Fibroblast of lung (primary cell): ENCODE measurements at regions not wholly inside any gene's neighbourhood (a gene's known extent, or its start where the extent isn't known, plus 50 kb on each side); places are given as distances from the start of the nearest gene placed in this dataset.

Experiments
- DNase-seq, 2 donors: peaks; one replicate each; pipeline versions ENCODE4 v3.0.0 to v3.0.0-alpha.2; 2010; ENCODE audit warnings: low read depth in 2 of 2
- H2AFZ ChIP-seq: 2 replicates; pipeline ENCODE4 v1.5.1; 2012; ENCODE audit warnings: low read length, control low read depth, inconsistent platforms
- H3K27ac ChIP-seq: 2 replicates; pipeline ENCODE4 v1.5.1; 2011; ENCODE audit warnings: low read length, control low read depth; ENCODE audit not compliant: insufficient read depth
- H3K27me3 ChIP-seq: 2 replicates; pipeline ENCODE4 v1.5.1; 2011; ENCODE audit warnings: mild to moderate bottlenecking, low read length; ENCODE audit not compliant: control insufficient read depth, insufficient read depth
- H3K36me3 ChIP-seq: 2 replicates; pipeline ENCODE4 v1.5.1; 2011; ENCODE audit warnings: low read length; ENCODE audit not compliant: control insufficient read depth, insufficient read depth
- H3K4me1 ChIP-seq: 2 replicates; pipeline ENCODE4 v1.5.1; 2011; ENCODE audit warnings: low read length; ENCODE audit not compliant: control insufficient read depth, insufficient read depth; ENCODE audit errors: extremely low read depth
- H3K4me2 ChIP-seq: 2 replicates; pipeline ENCODE4 v1.5.1; 2011; ENCODE audit warnings: low read length, control low read depth; ENCODE audit not compliant: insufficient read depth; ENCODE audit errors: extremely low read depth
- H3K4me3 ChIP-seq, 4 experiments: fragments of 200-600 bp in 1 of 4; sonication (generic) in 1 of 4; replicated peaks in 1 of 4; 2 replicates each; pipeline ENCODE4 v1.5.1; 2011 to 2016; ENCODE audit warnings: low read length in 4 of 4, low read depth in 3 of 4, mild to moderate bottlenecking in 3 of 4, control low read depth in 2 of 4, inconsistent platforms in 1 of 4, mixed read lengths in 1 of 4; ENCODE audit not compliant: insufficient read depth in 1 of 4; ENCODE audit errors: control extremely low read depth in 1 of 4
- H3K79me2 ChIP-seq: 2 replicates; pipeline ENCODE4 v1.5.1; 2012; ENCODE audit warnings: mild to moderate bottlenecking, low read length, inconsistent platforms; ENCODE audit not compliant: control insufficient read depth, insufficient read depth
- H3K9ac ChIP-seq: 2 replicates; pipeline ENCODE4 v1.5.1; 2011; ENCODE audit warnings: mild to moderate bottlenecking, low read length, control low read depth; ENCODE audit not compliant: insufficient read depth
- H3K9me3 ChIP-seq: 2 replicates; pipeline ENCODE4 v1.5.1; 2012; ENCODE audit warnings: low read depth, low read length; ENCODE audit not compliant: control insufficient read depth, insufficient read depth
- H4K20me1 ChIP-seq: 2 replicates; pipeline ENCODE4 v1.5.1; 2011; ENCODE audit warnings: low read length; ENCODE audit not compliant: control insufficient read depth, insufficient read depth; ENCODE audit errors: extremely low read depth
- EZH2 ChIP-seq: IDR thresholded peaks from 2 replicates; pipeline ENCODE4 v1.5.1; 2012; ENCODE audit warnings: low read length, control low read depth, mild to moderate bottlenecking; ENCODE audit errors: missing control alignments
- TF ChIP-seq, protein P1 (sequence below), 2 donors: IDR thresholded peaks in 1 of 2; conservative IDR thresholded peaks in 1 of 2; 1 replicate in 1 of 2; 2 replicates in 1 of 2; pipeline ENCODE4 v1.5.1; 2011 to 2012; ENCODE audit warnings: low read length in 2 of 2, control low read depth in 1 of 2, inconsistent platforms in 1 of 2, low read depth in 1 of 2, mild to moderate bottlenecking in 1 of 2

DNA sequence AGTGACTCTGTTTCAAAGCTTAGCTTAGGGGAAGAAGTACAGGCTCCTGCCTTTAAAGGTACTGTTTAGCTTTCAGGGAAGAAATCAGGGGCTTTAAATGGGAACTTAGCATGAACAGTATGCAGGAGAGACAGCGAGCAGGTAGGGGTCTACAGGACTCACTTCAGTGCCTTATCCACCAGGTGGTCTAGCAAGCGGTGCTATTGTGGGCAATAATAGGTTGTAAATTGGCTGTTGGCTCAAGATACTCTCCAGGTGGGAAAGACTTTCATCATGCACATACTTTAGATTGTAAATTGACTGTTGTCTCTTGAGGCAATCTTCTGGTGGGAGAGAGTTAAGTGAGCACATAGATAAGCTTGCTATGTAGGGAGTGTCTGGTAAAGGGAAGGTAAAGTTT lies 358.6 kb upstream of the DLGAP1 start:
- no peak overlapping the region for H3K9ac ChIP-seq
- no peak for DNase-seq
- TF ChIP-seq, protein P1, sequence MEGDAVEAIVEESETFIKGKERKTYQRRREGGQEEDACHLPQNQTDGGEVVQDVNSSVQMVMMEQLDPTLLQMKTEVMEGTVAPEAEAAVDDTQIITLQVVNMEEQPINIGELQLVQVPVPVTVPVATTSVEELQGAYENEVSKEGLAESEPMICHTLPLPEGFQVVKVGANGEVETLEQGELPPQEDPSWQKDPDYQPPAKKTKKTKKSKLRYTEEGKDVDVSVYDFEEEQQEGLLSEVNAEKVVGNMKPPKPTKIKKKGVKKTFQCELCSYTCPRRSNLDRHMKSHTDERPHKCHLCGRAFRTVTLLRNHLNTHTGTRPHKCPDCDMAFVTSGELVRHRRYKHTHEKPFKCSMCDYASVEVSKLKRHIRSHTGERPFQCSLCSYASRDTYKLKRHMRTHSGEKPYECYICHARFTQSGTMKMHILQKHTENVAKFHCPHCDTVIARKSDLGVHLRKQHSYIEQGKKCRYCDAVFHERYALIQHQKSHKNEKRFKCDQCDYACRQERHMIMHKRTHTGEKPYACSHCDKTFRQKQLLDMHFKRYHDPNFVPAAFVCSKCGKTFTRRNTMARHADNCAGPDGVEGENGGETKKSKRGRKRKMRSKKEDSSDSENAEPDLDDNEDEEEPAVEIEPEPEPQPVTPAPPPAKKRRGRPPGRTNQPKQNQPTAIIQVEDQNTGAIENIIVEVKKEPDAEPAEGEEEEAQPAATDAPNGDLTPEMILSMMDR (conservative IDR thresholded peaks at IDR 0.05 in 1 of 2, IDR thresholded peaks at IDR 0.05 in 1 of 2; ENCODE audit: low read depth in 1 of 2, low read length in 2 of 2), result no peak
- no peak for TF ChIP-seq EZH2

DNA sequence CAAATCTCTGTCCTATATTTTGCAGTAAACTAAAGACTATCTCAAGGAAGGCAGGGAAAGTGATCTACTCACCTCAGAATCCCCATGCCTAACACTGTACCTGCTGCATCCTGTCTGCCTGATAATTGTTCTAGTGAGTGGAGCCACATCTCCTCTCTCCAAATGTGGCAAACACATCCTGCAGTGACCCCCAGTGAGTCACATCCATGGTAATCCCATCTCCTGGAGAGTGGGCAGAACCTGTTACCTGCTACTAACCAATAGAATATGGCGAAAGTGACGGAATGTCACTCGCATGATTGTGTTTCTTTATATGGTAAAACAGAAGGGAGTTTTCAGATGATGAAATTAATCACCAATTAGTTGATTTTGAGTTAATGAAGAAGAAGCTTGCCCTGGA lies 353.8 kb upstream of the DLGAP1 start:
- Histone ChIP-seq H3K4me1 (no peaks in the 10 kb centered on the region), H3K79me2 (no peaks in the 10 kb centered on the region), H3K9ac (no peak overlapping the region), H3K36me3 (no peaks in the 10 kb centered on the region), H3K9me3 (no peaks in the 10 kb centered on the region), H2AFZ (no peak overlapping the region), H3K4me3 (no peak overlapping the region), H3K27me3 (no peaks in the 10 kb centered on the region), H3K4me2 (no peak overlapping the region), H3K27ac (no peak overlapping the region), H4K20me1 (no peaks in the 10 kb centered on the region)
- no peak for TF ChIP-seq EZH2
- TF ChIP-seq, protein P1 (conservative IDR thresholded peaks at IDR 0.05 in 1 of 2, IDR thresholded peaks at IDR 0.05 in 1 of 2; ENCODE audit: low read depth in 1 of 2, low read length in 2 of 2), result no peak
- no peak for DNase-seq

More for the DNA sequence above, 358.6 kb upstream of the DLGAP1 start:
- H4K20me1 ChIP-seq, result no peaks in the 10 kb centered on the region
- H3K4me3 ChIP-seq, result no peak overlapping the region
- H3K27ac ChIP-seq, result no peak overlapping the region
- no peaks in the 10 kb centered on the region for H3K9me3 ChIP-seq
- H3K36me3 ChIP-seq, result no peaks in the 10 kb centered on the region
- H3K4me2 ChIP-seq, result no peak overlapping the region
- H3K4me1 ChIP-seq, result no peaks in the 10 kb centered on the region
- no peaks in the 10 kb centered on the region for H3K79me2 ChIP-seq
- H2AFZ ChIP-seq, result no peak overlapping the region
- no peaks in the 10 kb centered on the region for H3K27me3 ChIP-seq

- TF ChIP-seq, protein P1 (conservative IDR thresholded peaks at IDR 0.05 in 1 of 2, IDR thresholded peaks at IDR 0.05 in 1 of 2; ENCODE audit: low read depth in 1 of 2, low read length in 2 of 2), result no peak
- no peak for TF ChIP-seq EZH2
- H2AFZ ChIP-seq, result no peak overlapping the region
- no peak for DNase-seq
- no peaks in the 10 kb centered on the region for H3K79me2 ChIP-seq
- H3K9ac ChIP-seq, result no peak overlapping the region
- H3K27ac ChIP-seq, result no peak overlapping the region
- H3K36me3 ChIP-seq, result no peaks in the 10 kb centered on the region
- H4K20me1 ChIP-seq, result no peaks in the 10 kb centered on the region
- H3K4me2 ChIP-seq, result no peak overlapping the region
- no peaks in the 10 kb centered on the region for H3K9me3 ChIP-seq
- no peak overlapping the region for H3K4me3 ChIP-seq
- H3K4me1 ChIP-seq, result no peaks in the 10 kb centered on the region
- H3K27me3 ChIP-seq, result no peaks in the 10 kb centered on the region
Observed at GRCh38 chr18:4807604-4808293, 352.6 kb upstream of the DLGAP1 start.
